Skeletal muscle satellite cell (primary cell): ENCODE measurements at regions not wholly inside any gene's neighbourhood (a gene's known extent, or its start where the extent isn't known, plus 50 kb on each side); places are given as distances from the start of the nearest gene placed in this dataset.
"Not testable (repeated sequence)": the region's sequence is repeated elsewhere in the genome, so short reads cannot be mapped to it uniquely, and the experiment has no call there.

Experiments
- H3K27me3 ChIP-seq: 2 replicates; pipeline ENCODE4 v1.7.0; 2013; ENCODE audit warnings: low read length; ENCODE audit not compliant: control insufficient read depth, insufficient read depth
- H3K36me3 ChIP-seq: 2 replicates; pipeline ENCODE4 v1.7.0; 2013; ENCODE audit warnings: mild to moderate bottlenecking, control low read depth, low read length; ENCODE audit not compliant: insufficient read depth
- H3K4me1 ChIP-seq: 2 replicates; pipeline ENCODE4 v1.7.0; 2013; ENCODE audit warnings: low read length; ENCODE audit not compliant: control insufficient read depth, insufficient read depth
- H3K4me2 ChIP-seq: 2 replicates; pipeline ENCODE4 v1.7.0; 2013; ENCODE audit warnings: mild to moderate bottlenecking, low read length
- H3K4me3 ChIP-seq: 2 replicates; pipeline ENCODE4 v1.7.0; 2013; ENCODE audit warnings: low read length
- H3K9ac ChIP-seq: 2 replicates; pipeline ENCODE4 v1.7.0; 2013; ENCODE audit warnings: mild to moderate bottlenecking, low read depth, low read length, moderate library complexity
- H3K9me3 ChIP-seq: replicated peaks from 2 replicates; pipeline ENCODE4 v1.7.0; 2013; ENCODE audit warnings: mild to moderate bottlenecking, control low read depth, low read length

DNA sequence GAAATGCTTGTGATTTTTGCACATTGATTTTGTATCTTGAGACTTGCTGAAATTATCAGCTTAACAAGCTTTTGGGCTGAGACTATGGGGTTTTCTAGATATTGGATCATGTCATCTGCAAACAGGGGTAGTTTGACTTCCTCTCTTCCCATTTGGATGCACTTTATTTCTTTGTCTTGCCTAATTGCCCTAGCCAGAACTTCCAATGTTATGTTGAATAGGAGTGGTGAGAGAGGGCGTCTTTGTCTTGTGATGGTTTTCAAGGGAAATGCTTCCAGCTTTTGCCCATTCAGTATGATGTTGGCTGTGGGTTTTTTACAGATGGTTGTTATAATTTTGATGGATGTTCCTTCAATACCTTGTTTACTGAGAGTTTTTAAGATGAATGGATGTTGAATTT is 600.7 kb upstream of the CTNND2 start:
- H3K4me2 ChIP-seq, H3K9me3 ChIP-seq, H3K4me1 ChIP-seq, H3K9ac ChIP-seq, H3K27me3 ChIP-seq, H3K4me3 ChIP-seq, H3K36me3 ChIP-seq: not testable (repeated sequence)

DNA sequence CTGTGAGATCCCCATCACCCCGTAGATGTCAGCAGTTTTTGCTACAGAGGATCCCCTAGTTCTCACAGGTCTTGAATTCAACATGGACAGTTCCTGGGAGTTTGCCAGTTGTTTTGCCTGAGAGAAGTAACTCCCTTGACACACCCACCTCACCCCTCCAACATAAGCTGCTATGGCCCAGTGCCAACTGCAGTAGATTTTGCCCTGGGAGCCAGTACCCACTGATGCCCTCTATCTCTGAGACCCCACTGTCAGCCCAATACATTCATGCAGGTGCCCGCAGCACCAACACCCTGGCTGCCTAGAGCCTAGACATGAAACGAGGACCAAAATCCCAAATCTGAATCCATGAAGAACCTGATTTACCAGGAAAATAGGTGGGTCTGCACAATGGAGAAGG is 583.9 kb upstream of the CTNND2 start:
- Histone ChIP-seq H3K9me3 (no peaks in the 10 kb centered on the region), H3K27me3 (no peaks in the 10 kb centered on the region), H3K4me3 (no peak overlapping the region), H3K4me1 (no peaks in the 10 kb centered on the region), H3K9ac (no peak overlapping the region), H3K36me3 (no peaks in the 10 kb centered on the region), H3K4me2 (no peak overlapping the region)

DNA sequence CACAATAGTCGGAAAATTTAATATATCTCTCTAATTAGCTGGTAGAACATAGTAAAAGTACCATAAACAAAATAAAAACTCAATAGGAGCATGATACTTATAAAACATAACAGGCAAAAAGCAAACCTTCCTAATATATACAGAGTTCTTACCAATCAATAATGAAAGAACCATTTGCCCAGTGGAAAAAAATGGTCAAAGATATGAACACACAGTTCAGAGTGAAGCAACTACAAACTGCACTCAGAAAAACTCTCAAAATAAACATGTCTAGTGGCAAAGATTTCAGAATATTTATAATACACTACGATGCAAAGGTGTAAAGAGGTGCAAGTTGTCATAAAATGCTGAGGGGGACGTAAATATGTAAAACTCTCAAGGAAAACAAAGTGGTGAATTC is 576.2 kb upstream of the CTNND2 start:
- H3K27me3 ChIP-seq = no peaks in the 10 kb centered on the region
- no peak overlapping the region for H3K4me2 ChIP-seq
- no peak overlapping the region for H3K9ac ChIP-seq

DNA sequence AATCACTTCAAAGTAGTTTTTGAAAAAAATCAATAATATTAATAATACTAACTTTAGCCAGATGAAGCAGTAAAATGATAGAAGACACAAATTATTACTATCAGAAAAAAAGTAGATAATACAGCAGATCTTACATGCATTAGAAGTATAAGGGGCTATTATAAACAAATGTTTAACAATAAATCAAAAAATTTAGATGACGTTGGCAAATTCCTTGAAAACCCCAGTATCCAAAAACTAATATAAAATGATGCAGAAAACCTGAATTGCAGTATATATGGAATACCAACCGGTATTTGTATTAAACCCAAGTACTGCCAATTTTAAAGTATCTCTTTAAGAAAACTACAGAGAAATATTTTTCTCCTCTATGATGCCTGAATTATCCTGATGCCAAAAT is 573.3 kb upstream of the CTNND2 start:
- no peak overlapping the region for H3K9ac ChIP-seq

More for the DNA sequence above, 576.2 kb upstream of the CTNND2 start:
- no peaks in the 10 kb centered on the region for H3K9me3 ChIP-seq
- no peaks in the 10 kb centered on the region for H3K36me3 ChIP-seq
- no peak overlapping the region for H3K4me3 ChIP-seq
- no peaks in the 10 kb centered on the region for H3K4me1 ChIP-seq

DNA sequence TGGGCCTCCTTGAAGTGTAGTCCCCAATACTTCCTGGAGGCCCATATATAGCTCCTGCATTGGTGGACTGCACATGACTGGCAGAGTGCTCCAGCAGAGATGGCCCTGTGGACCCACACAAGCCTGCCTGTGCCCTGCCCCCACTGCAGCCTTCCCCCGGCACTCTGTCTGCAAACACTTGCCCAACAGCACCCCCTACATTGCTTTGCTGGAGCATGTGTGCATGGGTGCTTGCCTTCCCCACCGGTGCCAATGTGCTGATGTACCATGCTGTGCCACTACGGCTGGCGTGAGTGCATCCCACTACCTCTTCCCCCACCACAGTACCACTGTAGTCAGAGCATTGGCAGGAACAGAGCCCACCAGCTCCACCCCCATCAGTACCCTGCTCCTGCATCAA is 563.6 kb upstream of the CTNND2 start:
- Histone ChIP-seq H3K4me3 (no peak overlapping the region), H3K4me2 (no peak overlapping the region), H3K27me3 (no peaks in the 10 kb centered on the region), H3K9ac (no peak overlapping the region), H3K4me1 (no peaks in the 10 kb centered on the region), H3K36me3 (no peaks in the 10 kb centered on the region), H3K9me3 (peaks cover 7% of the 10 kb centered on the region)

More for the DNA sequence above, 573.3 kb upstream of the CTNND2 start:
- no peaks in the 10 kb centered on the region for H3K4me1 ChIP-seq
- H3K4me3 ChIP-seq = no peak overlapping the region
- H3K36me3 ChIP-seq = no peaks in the 10 kb centered on the region
- H3K4me2 ChIP-seq = no peak overlapping the region
- H3K27me3 ChIP-seq = no peaks in the 10 kb centered on the region
- H3K9me3 ChIP-seq = no peaks in the 10 kb centered on the region

DNA sequence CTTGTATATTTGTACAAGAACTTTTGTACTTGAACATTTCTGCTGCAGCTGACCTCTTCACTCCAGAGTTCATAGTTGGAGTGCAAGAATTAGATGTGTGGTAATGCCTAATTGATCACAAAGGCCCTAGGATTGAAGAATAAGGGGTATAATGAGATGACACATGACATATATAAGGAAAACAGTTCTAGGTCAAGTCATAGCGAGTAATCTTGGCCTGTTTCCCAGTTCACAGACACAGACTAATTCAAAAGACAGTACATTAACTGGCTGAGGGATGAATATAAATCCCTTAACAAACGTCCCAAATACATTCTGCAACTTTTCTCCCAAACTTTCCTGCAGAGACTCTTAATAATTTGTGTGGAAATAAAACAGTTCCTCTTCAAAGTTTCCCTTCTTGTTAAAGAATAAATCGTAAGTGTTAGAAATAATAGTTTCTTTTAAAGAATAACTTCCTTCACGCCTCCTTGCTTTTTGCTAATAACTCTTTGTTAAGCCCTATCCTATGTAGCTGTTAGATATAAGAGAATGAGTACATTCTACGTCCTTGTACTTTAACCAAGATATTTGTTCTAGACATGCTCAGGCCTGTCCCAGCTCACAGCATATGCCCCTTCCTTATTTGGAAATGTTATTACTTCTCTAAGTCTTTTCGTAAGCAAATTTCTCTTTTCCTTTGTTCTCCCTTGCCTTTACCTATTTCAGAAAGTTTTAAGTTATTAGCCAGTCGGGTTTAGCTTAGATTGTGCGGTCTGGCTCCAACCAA is 556.4 kb upstream of the CTNND2 start:
- Histone ChIP-seq H3K9ac (no peak overlapping the region), H3K36me3 (no peaks in the 10 kb centered on the region), H3K9me3 (peaks cover 3% of the 10 kb centered on the region), H3K4me1 (no peaks in the 10 kb centered on the region), H3K4me3 (no peak overlapping the region), H3K4me2 (no peak overlapping the region), H3K27me3 (no peaks in the 10 kb centered on the region)

DNA sequence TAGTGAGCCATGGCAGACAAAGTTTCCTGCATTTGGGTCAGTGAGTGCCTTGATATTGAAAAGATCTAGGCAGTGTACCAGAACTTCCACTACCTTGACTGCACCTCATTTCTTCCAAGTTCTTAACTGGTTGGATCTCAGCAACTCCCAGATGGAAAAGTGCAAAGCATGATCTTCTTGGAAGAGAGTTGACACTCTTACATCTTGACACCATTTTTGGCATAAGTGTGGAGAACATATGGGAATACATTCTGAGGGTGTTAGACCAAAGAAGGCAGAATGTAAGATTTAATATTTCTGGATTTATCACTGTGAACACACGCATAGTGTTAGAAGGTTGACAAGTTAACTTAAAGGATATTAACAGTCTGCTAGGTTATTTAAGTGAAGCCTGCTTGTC is 555.1 kb upstream of the CTNND2 start:
- Histone ChIP-seq H3K9ac (no peak overlapping the region), H3K9me3 (peaks cover 3% of the 10 kb centered on the region)

DNA sequence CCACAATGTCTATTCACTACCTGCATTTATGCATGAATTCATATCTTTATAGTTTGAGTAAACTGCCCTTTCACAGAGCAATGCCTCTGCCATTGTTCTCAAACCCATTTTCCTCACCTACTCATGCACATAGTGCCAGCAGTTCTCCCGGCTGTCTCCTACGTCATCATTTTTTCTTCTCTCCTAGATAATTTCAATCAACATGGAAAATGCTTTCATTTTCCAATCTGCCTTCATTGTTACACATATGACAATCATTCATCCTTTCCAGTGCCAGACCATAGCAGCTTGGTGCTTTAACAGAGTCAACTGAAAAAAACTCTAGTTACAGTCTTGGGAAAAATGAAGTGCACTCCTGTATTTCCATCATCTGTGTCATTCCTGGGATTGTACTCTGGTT is 514.8 kb upstream of the CTNND2 start:
- no peaks in the 10 kb centered on the region for H3K36me3 ChIP-seq
- H3K9me3 ChIP-seq = peaks cover 6% of the 10 kb centered on the region
- H3K4me1 ChIP-seq = no peaks in the 10 kb centered on the region
- no peaks in the 10 kb centered on the region for H3K27me3 ChIP-seq
- no peak overlapping the region for H3K4me3 ChIP-seq
- H3K4me2 ChIP-seq = no peak overlapping the region
- no peak overlapping the region for H3K9ac ChIP-seq

More for the DNA sequence above, 555.1 kb upstream of the CTNND2 start:
- no peaks in the 10 kb centered on the region for H3K4me1 ChIP-seq
- no peaks in the 10 kb centered on the region for H3K36me3 ChIP-seq
- no peaks in the 10 kb centered on the region for H3K27me3 ChIP-seq
- no peak overlapping the region for H3K4me3 ChIP-seq
- H3K4me2 ChIP-seq = no peak overlapping the region

DNA sequence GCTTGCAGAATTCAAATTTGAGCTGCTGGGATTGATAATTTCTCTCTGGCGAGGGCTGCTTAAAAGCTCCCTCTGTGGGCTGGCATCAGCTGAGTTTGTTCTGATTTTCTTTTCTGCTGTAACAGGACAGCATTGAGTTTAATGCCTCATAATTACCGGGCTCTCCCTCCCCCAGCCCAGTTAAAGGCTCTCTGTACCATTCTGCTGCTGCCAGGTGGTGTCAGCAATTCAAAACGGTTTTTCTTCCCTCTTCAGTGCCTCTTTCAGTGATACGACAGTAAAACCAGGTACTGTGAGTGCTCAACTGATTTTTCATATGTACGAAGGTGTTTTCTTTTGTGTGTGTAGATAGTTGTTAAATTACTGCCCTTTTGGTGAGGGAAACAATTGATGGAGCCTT is 509.3 kb upstream of the CTNND2 start:
- Histone ChIP-seq H3K4me2 (no peak overlapping the region), H3K36me3 (no peaks in the 10 kb centered on the region), H3K4me1 (no peaks in the 10 kb centered on the region), H3K9ac (no peak overlapping the region), H3K27me3 (no peaks in the 10 kb centered on the region), H3K9me3 (peaks cover 12% of the 10 kb centered on the region), H3K4me3 (no peak overlapping the region)

DNA sequence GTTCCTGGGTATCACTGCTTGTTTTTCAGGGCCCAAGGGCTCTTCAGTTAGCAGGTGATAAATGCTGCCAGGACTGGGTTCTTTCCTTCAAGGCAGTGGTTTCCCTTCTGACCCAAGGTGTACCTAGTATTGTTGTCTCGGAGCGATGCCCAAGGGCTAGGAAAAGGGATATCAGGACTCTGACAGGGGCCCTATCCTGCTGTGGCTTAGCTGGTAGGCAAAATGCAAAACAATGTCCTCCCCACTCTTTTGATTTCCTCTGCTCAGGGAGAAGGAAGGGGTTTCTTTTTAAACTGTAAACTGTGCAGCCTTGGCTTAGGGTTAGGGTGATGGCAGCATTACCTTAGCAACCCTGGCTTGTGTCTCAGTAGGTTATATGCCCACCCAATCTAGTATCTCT is 508.8 kb upstream of the CTNND2 start:
- no peaks in the 10 kb centered on the region for H3K27me3 ChIP-seq
- H3K4me2 ChIP-seq = no peak overlapping the region
- no peaks in the 10 kb centered on the region for H3K36me3 ChIP-seq
- peaks cover 12% of the 10 kb centered on the region for H3K9me3 ChIP-seq
- no peak overlapping the region for H3K9ac ChIP-seq
- H3K4me1 ChIP-seq = no peaks in the 10 kb centered on the region
- no peak overlapping the region for H3K4me3 ChIP-seq

DNA sequence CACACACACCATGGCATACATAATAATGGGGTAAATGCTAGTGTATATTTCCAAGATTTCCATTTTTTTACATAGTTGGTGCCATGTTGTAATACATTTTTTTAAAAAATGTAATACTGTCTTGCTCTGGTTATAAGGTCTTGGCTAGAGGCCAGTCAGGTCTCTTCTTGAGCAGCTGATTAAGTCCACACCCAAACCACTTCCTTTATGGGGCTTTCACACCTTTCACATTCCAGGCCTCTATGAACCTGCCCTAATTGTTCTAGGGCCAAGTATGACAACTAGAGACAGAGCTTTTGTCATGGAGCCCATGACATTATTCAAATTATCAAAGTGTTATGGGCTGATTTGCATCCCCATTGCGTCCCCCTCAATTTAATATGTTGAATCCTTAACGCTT is 495.6 kb upstream of the CTNND2 start:
- no peaks in the 10 kb centered on the region for H3K36me3 ChIP-seq
- no peaks in the 10 kb centered on the region for H3K4me1 ChIP-seq
- H3K27me3 ChIP-seq = no peaks in the 10 kb centered on the region
- no peak overlapping the region for H3K9ac ChIP-seq
- H3K4me2 ChIP-seq = no peak overlapping the region
- H3K4me3 ChIP-seq = no peak overlapping the region
- no peaks in the 10 kb centered on the region for H3K9me3 ChIP-seq

DNA sequence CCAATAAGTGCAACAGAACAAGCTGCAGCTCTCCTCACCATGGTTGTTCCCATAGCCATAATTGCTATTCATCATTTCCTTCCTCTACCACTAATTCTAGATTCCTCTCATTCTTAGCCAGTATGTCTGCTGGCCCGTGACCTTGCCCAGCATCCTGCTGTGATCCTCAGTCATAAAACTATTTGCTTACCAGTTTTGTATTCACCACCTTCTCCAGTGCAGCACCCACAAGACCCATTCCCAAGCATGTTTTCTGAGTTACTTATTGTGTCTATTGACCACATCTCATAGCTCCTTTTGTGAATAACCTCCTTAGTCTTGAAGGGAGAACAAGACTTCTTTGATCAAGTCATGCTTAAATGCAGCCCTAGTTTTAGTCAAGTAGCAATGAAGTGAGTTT is 488.0 kb upstream of the CTNND2 start:
- Histone ChIP-seq H3K4me2 (no peak overlapping the region), H3K4me3 (no peak overlapping the region), H3K9me3 (peaks cover 7% of the 10 kb centered on the region), H3K27me3 (no peaks in the 10 kb centered on the region), H3K4me1 (no peaks in the 10 kb centered on the region), H3K36me3 (no peaks in the 10 kb centered on the region), H3K9ac (no peak overlapping the region)
